AG04449 (cell line): ENCODE measurements at regions not wholly inside any gene's neighbourhood (a gene's known extent, or its start where the extent isn't known, plus 50 kb on each side); places are given as distances from the start of the nearest gene placed in this dataset.

Experiments
- CTCF ChIA-PET: fragments of 350-600 bp; formaldehyde crosslinking; extraction: SDS; loops from one replicate; lab custom pipeline; 2021; ENCODE audit warnings: antibody characterized with exemption; lab: Yijun Ruan, JAX
- POLR2A ChIA-PET: fragments of 400-600, 350-600 bp; formaldehyde crosslinking; extraction: SDS; loops from one replicate; lab custom pipeline; 2020; ENCODE audit warnings: antibody characterized with exemption, inconsistent platforms; lab: Yijun Ruan, JAX
- DNase-seq: peaks from one replicate; pipeline ENCODE4 v3.0.0-alpha.2; 2010; ENCODE audit warnings: low read depth, low spot score
- H3K4me3 ChIP-seq: 2 replicates; pipeline ENCODE4 v1.5.1; 2011; ENCODE audit warnings: low read depth, mild to moderate bottlenecking, control low read depth, low read length
- TF ChIP-seq, protein P1 (sequence below): IDR thresholded peaks from one replicate; pipeline ENCODE4 v1.5.1; 2011; ENCODE audit warnings: mild to moderate bottlenecking, moderate library complexity, low read length, control low read depth, inconsistent platforms; ENCODE audit not compliant: insufficient read depth; ENCODE audit errors: missing control alignments

DNA sequence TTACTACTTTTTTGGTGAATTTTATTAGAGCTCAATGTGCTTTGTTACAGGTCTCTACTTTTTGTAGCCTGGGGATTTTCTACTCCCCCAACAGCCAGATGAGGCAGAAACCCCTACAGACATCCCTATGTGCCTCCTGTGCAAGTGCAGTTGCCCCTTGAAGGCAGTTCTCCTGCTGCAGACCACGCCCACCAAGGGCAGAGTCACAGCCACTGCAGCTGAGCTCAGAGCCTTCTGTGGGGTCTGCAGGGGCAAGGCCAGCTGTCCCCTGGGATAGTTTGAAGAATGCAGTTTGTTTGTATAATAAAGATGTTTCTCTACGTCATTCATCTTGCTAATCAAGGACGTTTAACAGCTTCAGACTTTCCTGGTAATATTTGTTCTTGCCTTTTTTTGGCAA is 76.8 kb downstream of the NPAP1 start:
- no peak overlapping the region for H3K4me3 ChIP-seq
- TF ChIP-seq, protein P1, sequence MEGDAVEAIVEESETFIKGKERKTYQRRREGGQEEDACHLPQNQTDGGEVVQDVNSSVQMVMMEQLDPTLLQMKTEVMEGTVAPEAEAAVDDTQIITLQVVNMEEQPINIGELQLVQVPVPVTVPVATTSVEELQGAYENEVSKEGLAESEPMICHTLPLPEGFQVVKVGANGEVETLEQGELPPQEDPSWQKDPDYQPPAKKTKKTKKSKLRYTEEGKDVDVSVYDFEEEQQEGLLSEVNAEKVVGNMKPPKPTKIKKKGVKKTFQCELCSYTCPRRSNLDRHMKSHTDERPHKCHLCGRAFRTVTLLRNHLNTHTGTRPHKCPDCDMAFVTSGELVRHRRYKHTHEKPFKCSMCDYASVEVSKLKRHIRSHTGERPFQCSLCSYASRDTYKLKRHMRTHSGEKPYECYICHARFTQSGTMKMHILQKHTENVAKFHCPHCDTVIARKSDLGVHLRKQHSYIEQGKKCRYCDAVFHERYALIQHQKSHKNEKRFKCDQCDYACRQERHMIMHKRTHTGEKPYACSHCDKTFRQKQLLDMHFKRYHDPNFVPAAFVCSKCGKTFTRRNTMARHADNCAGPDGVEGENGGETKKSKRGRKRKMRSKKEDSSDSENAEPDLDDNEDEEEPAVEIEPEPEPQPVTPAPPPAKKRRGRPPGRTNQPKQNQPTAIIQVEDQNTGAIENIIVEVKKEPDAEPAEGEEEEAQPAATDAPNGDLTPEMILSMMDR: no peak
- CTCF ChIA-PET: no interaction called here
- DNase-seq: no peak
- POLR2A ChIA-PET: no interaction called here

DNA sequence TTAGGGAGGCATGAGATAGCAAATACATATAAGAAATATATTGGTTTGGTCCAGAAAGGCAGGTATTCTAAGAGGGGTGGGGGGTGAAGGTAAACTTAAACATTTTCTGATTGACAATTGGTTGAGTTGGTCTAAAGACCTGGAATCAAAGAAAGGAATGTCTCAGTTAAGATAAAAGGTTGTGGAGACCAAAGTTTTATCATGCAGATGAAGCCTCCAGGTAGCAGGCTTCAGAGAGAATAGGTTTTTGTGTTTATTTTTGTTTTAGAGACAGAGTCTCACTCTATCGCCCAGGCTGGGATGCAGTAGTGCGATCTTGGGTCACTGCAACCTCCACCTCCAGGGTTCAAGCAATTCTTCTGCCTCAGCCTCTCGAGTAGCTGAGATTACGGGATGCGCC is 80.5 kb downstream of the NPAP1 start:
- H3K4me3 ChIP-seq: no peak overlapping the region
- CTCF ChIA-PET: no interaction called here
- DNase-seq: no peak
- TF ChIP-seq, protein P1: no peak
- POLR2A ChIA-PET: no interaction called here

DNA sequence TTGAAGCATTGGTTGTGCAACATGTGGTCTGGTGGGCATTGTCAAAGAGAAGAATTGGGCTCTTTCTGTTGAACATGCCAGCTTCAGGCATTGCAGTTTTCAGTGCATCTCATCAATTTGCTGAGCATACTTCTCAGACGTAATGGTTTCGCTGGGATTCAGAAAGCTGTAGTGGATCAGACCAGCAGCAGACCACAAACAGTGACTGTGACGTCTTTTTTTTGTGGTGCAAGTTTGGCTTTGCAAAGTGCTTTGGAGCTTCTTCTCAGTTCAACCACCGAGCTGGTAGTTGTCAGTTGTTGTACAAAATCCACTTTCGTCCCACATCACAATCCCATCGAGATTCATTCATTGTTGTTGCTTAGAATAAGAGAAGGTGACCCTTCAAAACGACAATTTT is 84.5 kb downstream of the NPAP1 start:
- POLR2A ChIA-PET: no interaction called here
- CTCF ChIA-PET: no interaction called here
- H3K4me3 ChIP-seq: no peak overlapping the region
- TF ChIP-seq, protein P1: no peak
- DNase-seq: no peak

DNA sequence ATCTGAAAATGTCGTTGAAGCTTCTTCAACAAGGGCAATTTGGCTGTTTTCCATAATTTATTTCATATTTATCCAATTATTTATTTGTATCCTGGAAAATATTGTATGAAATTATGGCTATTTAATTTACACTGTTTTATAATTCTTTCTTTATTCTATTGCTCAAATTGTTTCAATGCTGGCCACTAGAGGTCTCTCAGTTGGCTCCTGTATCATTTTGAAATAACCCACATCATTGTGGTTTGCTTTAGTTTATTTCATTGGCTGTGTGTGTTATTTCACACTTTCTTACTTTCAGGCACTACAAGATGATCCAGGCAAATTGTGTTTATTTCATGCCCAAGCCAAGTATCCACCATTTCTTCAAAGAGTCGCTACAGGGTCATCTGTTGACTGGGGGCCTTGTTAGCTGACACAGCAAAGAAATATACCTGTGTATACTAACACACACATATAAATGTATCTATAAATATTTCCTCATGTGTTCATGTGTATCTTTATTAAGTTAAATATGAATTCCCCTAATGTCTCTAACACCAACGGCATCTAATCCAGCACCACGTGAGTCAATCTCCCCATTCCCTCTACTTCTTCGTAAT is 86.2 kb downstream of the NPAP1 start:
- ChIA-PET CTCF (no interaction called here), POLR2A (no interaction called here)
- no peak overlapping the region for H3K4me3 ChIP-seq
- DNase-seq: no peak
- TF ChIP-seq, protein P1: peak; percentile 3

DNA sequence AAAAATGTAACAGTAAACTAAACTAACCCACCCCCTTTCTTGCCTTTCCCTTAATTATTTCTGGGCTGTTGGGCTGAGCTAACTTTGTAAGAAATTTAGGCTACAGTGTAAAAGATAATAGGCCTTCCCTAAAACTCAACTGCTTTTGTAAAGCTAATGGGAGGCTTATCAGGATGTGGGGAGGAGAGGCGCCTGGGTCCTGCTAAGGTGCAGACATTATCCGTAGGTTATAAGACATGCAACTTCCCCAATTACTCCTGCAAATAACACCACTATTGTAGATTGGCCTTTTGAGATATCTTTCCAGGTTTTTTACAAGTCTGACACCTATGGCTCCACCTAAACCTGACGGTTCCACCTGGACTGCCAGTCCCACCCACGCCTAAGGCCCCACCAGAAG is 88.3 kb downstream of the NPAP1 start:
- ChIA-PET CTCF (no interaction called here), POLR2A (no interaction called here)
- no peak overlapping the region for H3K4me3 ChIP-seq
- no peak for DNase-seq
- TF ChIP-seq, protein P1: no peak

DNA sequence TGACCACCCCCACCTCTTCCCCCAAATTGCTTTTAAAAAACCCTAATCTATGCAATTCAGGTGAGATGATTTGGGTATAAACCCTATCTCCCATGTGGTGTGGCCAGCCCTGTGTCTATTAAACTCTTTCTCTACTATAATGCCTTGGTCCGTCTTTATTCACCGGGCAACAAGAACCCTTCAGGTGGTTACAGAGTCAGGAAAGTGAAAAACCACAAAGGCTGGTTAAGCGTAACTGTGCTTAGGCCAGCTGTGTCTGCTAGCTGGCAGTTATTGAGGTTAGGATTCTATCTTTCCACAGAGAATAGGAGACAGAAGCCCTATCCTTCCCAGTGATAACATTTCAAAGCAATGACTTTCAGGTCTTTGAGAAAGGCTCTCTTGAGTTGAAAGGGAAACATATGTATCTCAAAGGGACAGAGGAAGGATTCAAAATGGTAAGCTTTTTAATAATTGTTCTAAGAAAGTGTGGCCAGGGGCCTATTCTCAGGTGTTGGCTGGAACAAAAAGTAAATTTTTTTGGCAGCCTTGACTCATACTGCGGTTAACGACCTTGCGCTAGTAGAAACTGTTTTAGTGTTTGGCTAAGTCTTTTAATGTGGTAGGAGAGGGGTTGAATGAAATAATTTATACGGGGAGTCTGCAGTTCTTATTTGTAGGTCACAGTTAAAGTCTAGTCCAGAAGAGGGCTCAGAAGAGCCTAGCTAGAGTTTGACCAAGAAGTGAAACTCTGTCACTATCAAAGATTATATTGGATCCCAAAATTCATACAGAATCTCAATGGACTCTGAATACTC is 89.0 kb downstream of the NPAP1 start:
- TF ChIP-seq, protein P1: no peak
- POLR2A ChIA-PET: no interaction called here
- DNase-seq: no peak
- CTCF ChIA-PET: no interaction called here
- H3K4me3 ChIP-seq: no peak overlapping the region
